Stimulated activated CD4-positive, alpha-beta T cell treated with anti-CD3 and anti-CD28 coated beads, Interleukin-15, amount 100 ng/mL, for 24 hours (primary cell): ENCODE measurements at regions not wholly inside any gene's neighbourhood (a gene's known extent, or its start where the extent isn't known, plus 50 kb on each side); places are given as distances from the start of the nearest gene placed in this dataset.
A peak's percentile ranks its signal among the peaks of the same experiment; 100 is the strongest.

Source experiments
- DNase-seq: peaks from one replicate; pipeline ENCODE4 v3.0.0-alpha.2; 2020

DNA sequence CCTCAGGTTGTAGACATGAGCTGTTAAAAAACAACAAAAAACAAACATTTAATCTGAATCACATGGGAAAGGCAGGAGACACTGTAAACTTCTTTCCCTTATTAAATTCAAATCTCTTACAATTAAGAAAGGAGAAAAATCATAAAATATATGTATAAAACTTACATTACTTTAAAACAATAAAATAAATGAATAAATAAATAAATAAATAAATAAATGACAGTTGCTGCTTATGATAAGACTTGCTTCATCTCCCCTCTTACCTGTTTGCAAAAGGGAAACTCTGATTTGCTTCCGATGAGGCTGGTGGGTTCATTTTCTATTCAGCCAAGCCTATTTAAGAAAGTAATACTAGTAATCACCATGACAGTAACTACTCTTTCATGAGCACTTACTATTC lies 353.4 kb upstream of the TBL1XR1 start:
- DNase-seq, result no peak

GRCh38 chr3:177551431-177551836 lies 354.2 kb upstream of the TBL1XR1 start:
- DNase-seq, result no peak

- DNase-seq, result no peak
Measured at GRCh38 chr3:177552051-177552450, 354.8 kb upstream of the TBL1XR1 start.

DNA sequence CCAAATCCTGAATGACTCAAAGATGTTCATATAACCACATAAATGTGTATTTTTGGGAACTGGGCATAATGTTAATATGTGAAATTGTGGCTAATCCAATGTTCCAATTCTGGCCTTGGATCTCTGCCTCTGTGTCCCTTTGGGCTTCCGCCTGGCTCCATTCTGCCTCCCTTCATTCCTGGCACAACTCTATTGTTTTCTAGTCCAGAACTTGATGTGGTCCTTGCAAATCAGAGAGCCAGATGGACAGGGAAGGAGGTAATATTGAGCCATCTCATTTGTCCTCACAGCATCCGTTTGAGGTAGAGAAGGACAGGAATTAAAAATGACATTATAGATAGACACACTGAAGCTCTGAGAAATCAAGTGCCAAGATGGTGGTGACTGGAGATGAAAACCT lies 355.7 kb upstream of the TBL1XR1 start:
- no peak for DNase-seq

DNA sequence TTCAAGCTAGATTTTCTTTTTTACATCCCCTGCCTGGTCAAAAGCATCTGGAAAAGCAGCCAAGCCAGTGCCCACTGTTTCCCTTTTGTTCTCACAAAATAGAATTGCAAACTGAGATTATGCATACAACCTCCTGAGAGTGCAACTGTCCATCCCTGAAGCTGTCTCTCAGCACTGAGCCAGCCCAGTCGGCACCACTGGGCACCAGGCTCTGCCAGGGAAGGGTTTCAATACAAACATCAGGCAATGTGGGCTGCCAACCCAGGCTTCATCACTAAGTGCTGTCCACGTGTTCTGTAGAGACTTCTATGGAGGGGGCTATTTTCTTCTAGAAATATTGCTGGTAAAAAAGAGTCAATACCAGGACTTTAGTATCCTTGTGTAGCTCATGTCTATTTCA lies 356.3 kb upstream of the TBL1XR1 start:
- DNase-seq, result no peak

- DNase-seq, result peak; percentile 18
Measured at GRCh38 chr3:177554895-177555759, 357.8 kb upstream of the TBL1XR1 start.

GRCh38 chr3:177557548-177557947 lies 360.3 kb upstream of the TBL1XR1 start:
- DNase-seq, result no peak

DNA sequence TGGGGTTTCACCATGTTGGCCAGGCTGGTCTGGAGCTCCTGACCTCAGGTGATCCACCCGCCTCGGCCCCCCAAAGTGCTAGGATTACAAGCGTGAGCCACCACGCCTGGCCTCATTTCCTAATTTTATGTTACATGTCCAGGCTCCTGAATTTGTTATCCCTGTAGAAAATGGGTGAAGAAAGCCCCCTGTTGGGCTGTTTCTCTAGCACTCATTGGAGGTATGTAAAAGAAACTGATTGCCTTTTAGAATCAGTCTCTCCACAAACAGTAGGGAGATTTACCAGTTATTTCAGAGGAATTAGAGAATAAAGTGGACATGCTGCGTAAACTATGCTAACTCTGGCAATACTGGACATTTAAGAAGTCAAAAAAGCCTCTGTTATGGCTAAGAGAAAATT lies 364.1 kb upstream of the TBL1XR1 start:
- DNase-seq, result no peak

DNA sequence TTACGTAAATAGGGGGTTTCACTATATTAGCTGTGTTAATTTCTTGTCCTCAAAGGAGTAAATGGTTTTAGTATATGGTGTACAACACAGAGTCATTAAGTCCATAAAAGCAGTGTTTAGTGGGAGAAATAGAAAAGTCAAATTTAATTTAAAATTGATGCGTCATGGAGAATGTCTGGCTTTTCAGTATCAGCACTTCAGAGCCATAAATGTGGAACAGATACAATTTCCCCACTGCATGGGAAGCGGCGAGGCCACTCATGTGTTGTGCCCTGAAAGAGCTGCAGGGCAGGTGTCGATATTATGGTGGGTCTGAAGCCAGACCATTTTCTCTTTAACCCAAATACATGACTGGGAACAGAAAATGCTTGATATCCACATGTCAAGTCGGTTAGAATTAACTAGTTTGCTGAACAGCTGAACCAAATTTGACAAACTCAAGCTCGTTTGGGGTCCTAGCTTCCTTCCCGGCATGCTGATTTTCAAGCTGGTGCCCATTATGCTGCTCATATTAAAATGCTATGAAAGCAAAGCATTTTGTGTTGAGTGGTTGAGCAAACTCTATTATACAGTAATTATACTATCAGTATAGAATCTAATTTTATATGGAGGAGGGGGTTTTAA lies 364.6 kb upstream of the TBL1XR1 start:
- DNase-seq, result no peak

GRCh38 chr3:177563243-177563780 lies 366.0 kb upstream of the TBL1XR1 start:
- no peak for DNase-seq

DNA sequence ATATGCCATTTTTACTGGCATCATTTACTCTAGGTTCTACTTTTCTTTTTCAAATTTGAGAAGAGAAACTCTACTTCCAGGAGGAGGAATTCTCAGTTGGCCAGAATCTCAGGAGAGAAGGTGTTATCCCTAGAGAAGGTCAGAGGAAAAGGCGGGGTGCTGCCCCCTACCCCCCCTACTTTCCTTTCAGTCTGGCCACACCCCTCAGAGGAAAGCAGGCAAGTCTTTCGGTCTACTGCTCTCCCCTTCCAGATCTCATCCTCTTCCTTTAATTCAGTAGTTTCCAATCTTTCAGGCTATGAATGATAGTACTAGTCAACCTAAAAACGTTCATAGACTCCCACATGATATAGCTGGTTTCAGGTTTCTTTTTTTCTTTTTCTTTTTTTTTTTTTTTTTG lies 366.5 kb upstream of the TBL1XR1 start:
- DNase-seq, result no peak

DNA sequence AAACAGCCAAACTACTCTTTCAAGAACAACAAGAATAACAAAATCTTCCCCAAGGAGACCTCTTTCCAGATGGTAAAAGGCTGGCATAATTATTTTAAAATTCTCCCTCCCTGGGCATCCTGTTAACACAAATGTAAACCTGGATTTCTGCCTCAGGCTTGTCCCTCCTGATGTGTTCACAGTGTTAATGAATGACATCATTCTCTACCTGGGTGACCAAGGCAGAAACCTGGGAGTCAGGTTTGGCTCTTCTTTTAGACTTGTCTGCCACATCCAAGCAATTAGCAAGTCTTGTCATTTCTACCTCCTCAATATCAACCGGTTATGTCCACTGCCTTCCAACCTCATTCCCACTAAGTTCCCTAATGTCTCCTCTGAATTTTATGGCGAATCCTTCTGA lies 368.7 kb upstream of the TBL1XR1 start:
- no peak for DNase-seq

DNA sequence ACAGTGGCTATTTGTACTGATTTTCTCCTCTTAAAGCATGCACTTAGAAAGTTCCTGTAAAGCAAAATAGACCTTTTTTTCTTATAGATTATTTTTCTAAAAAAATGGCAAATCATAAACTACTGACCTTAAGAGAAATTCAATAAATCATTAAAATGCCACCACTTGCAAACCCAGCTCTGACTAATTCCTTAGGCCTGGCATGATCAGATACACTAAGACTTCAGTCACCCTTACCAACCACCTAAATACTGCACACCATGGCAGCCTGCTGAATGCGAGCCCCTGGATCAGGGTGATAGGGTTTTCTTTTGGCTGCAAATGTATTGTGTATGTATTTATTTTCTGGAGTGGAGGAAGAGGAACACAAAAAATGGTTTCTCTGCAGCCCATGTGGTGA lies 370.6 kb upstream of the TBL1XR1 start:
- no peak for DNase-seq

DNA sequence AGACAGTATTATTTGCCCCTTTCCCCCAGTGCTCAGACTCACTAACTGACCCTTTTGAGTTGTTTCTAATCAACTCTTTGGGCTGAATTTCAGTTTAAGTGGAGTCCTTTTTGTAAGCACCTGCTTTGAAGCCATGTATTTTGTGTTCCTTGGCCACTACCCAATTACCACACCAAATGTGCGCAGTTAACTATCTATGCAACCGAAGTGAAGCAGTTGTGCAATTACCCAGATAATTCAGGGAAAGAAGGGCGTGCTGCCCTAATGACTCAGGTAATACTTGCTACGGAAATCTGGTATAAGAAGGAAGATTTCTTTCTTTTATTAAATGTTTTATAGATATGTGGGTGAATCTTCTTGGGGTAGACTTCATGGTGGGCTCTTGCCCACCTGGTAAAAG lies 371.9 kb upstream of the TBL1XR1 start:
- no peak for DNase-seq

- DNase-seq, result no peak
Measured at GRCh38 chr3:177569875-177570657, 372.8 kb upstream of the TBL1XR1 start.

DNA sequence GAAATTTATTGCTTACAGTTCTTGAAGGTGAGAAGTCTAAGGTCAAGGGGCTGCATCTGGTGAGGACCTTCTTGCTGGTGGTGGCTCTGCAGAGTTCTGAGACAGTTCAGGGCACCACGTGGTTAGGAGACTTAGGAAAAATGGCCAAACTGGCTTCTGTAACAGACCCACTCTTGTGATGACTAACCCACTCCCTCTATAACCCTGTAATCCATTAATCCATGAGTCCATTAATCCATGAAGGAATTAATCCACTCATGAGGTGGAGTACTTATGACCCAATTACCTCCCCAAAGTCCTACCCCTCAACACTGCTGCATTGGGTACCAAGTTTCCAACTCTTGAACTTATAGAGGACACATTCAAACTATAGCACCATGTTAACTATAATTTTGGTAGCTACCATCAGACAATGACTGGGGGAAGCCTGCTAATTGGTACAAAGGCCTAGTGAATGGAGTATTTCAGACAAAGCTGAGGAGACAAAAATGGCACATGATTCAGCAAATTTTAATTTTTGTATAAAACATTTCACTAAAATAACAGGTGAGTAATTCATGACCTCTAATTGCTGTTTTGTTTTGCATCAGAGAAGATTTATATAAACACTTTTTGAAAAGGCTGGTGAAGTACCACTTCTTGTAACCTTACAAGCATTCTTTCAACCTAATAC lies 374.1 kb upstream of the TBL1XR1 start:
- DNase-seq, result no peak

- no peak for DNase-seq
Measured at GRCh38 chr3:177571944-177572315, 374.6 kb upstream of the TBL1XR1 start.

DNA sequence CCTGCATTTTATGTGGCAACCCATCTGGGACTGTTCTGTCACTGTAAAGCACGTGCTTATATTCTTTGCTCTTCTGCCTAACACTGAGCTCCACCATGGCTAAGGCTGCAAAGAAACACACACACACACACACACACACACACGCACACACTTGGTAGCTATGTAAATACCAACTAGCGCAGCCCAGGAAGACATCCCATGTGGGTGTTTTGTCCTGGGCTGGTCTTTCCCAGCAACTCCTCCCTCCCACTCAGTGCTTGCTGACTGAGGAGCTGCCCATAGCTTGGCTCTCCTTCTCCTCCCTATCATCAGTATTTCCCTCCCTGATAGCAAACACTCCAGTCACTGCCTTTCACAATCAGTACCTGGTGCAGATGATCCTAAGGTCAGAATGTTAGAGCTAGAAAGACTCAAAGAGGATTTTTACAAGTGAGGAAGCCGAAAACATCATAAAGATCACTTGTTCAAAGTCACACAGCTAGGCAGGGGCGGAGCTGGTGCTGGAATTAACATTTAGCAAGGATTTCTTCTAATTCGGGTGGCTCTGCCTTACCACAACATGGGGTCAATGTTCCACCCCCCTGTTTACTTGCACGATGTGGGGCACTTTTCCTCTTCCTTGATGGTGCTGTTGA lies 377.1 kb upstream of the TBL1XR1 start:
- DNase-seq, result no peak

- DNase-seq, result no peak
Measured at GRCh38 chr3:177576746-177577145, 379.5 kb upstream of the TBL1XR1 start.

GRCh38 chr3:177578488-177578887 lies 381.2 kb upstream of the TBL1XR1 start:
- no peak for DNase-seq

GRCh38 chr3:177579419-177579818 lies 382.1 kb upstream of the TBL1XR1 start:
- DNase-seq, result no peak

DNA sequence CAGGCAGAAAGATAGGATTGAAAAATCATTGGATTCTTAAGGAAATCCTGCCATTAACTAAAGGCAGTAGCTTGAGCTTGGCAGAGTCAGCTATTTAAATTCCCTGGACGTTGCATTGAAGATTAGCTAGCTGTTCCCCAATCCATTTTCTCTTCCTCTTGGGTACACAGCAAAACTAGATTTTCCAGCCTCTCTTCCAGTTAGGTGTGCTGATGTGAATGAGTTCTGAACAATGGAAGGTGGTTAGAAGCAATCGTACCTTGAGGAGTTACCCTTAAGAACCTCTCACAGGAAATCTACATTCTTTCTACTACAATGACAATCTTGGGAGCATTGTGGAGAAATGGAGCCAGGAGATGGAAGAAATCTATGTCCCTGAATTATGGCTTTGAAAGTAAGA lies 383.2 kb upstream of the TBL1XR1 start:
- no peak for DNase-seq

DNA sequence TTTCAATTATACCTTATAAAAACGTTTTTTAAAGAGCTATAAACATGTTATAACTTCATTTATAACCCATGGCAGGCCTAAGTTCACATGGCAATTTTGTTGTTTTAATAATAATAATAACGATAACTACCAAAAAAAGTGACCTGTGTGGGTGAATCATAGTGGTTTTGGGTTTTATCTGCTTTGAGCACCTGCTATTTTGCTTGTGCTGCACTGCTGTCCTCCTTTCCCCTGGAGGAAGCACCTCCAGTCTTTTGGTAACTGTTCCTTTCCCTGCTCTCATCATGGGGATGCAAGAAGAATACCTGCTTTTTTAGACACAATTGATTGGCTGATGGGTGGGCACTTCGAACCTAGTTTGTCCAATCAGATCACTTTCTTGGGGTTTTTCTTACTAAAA lies 388.0 kb upstream of the TBL1XR1 start:
- DNase-seq, result no peak
